Duodenal mucosa (tissue), 2 donors: ENCODE measurements at regions not wholly inside any gene's neighbourhood (a gene's known extent, or its start where the extent isn't known, plus 50 kb on each side); places are given as distances from the start of the nearest gene placed in this dataset.

Experiments used
- H3K27ac ChIP-seq: one replicate; pipeline ENCODE4 v1.7.0; 2013; ENCODE audit warnings: low read depth, low read length
- H3K27me3 ChIP-seq, 2 donors: one replicate each; pipeline ENCODE4 v1.7.0; 2013; ENCODE audit warnings: low read length in 2 of 2, control low read depth in 1 of 2; ENCODE audit not compliant: insufficient read depth in 2 of 2, control insufficient read depth in 1 of 2
- H3K36me3 ChIP-seq, 2 donors: one replicate each; pipeline ENCODE4 v1.7.0; 2013; ENCODE audit warnings: low read length in 2 of 2, control low read depth in 1 of 2; ENCODE audit not compliant: insufficient read depth in 2 of 2, control insufficient read depth in 1 of 2
- H3K4me1 ChIP-seq, 2 donors: one replicate each; pipeline ENCODE4 v1.7.0; 2013; ENCODE audit warnings: low read length in 2 of 2, control low read depth in 1 of 2; ENCODE audit not compliant: insufficient read depth in 2 of 2, control insufficient read depth in 1 of 2
- H3K4me3 ChIP-seq, 2 donors: one replicate each; pipeline ENCODE4 v1.7.0; 2013; ENCODE audit warnings: low read length in 2 of 2, low read depth in 1 of 2
- H3K9ac ChIP-seq, 2 donors: one replicate each; pipeline ENCODE4 v1.7.0; 2013; ENCODE audit warnings: low read length in 2 of 2, low read depth in 1 of 2
- H3K9me3 ChIP-seq, 2 donors: one replicate each; pipeline ENCODE4 v1.7.0; 2013; ENCODE audit warnings: low read length in 2 of 2, control low read depth in 1 of 2; ENCODE audit not compliant: control insufficient read depth in 1 of 2

GRCh38 chr6:45742591-45742990 lies 273.1 kb downstream of the CLIC5 start:
- Histone ChIP-seq H3K9ac (no peak overlapping the region), H3K27me3 (no peaks in the 10 kb centered on the region), H3K36me3 (no peaks in the 10 kb centered on the region), H3K27ac (no peak overlapping the region), H3K9me3 (no peaks in the 10 kb centered on the region), H3K4me1 (peaks cover 6 to 14% of the 10 kb centered on the region in 2 donors), H3K4me3 (no peak overlapping the region)

GRCh38 chr6:45741437-45742171 lies 274.1 kb downstream of the CLIC5 start:
- Histone ChIP-seq H3K36me3 (no peaks in the 10 kb centered on the region), H3K9me3 (no peaks in the 10 kb centered on the region), H3K4me1 (peaks cover 7 to 14% of the 10 kb centered on the region in 2 donors), H3K9ac (no peak overlapping the region), H3K4me3 (no peak overlapping the region), H3K27me3 (no peaks in the 10 kb centered on the region), H3K27ac (no peak overlapping the region)

- Histone ChIP-seq H3K36me3 (no peaks in the 10 kb centered on the region), H3K27ac (no peak overlapping the region), H3K4me3 (no peak overlapping the region), H3K4me1 (peaks cover 7 to 14% of the 10 kb centered on the region in 2 donors), H3K9ac (no peak overlapping the region), H3K9me3 (no peaks in the 10 kb centered on the region), H3K27me3 (no peaks in the 10 kb centered on the region)
Observed at GRCh38 chr6:45739058-45739457, 276.6 kb downstream of the CLIC5 start.

GRCh38 chr6:45738057-45738455 lies 277.6 kb downstream of the CLIC5 start:
- Histone ChIP-seq H3K36me3 (no peaks in the 10 kb centered on the region), H3K27ac (no peak overlapping the region), H3K9me3 (no peaks in the 10 kb centered on the region), H3K27me3 (no peaks in the 10 kb centered on the region), H3K4me1 (peaks cover 7 to 14% of the 10 kb centered on the region in 2 donors), H3K9ac (no peak overlapping the region), H3K4me3 (no peak overlapping the region)

- Histone ChIP-seq H3K9me3 (no peaks in the 10 kb centered on the region), H3K36me3 (no peaks in the 10 kb centered on the region), H3K9ac (no peak overlapping the region), H3K4me1 (peaks cover 7 to 14% of the 10 kb centered on the region in 2 donors), H3K27me3 (no peaks in the 10 kb centered on the region), H3K4me3 (no peak overlapping the region), H3K27ac (no peak overlapping the region)
Observed at GRCh38 chr6:45737331-45738056, 278.2 kb downstream of the CLIC5 start.

- H3K9ac ChIP-seq = no peak overlapping the region
- no peak overlapping the region for H3K27ac ChIP-seq
- H3K4me3 ChIP-seq = no peak overlapping the region
- peaks cover 4 to 7% of the 10 kb centered on the region in 2 donors for H3K4me1 ChIP-seq
- no peaks in the 10 kb centered on the region for H3K9me3 ChIP-seq
- H3K27me3 ChIP-seq = no peaks in the 10 kb centered on the region
- H3K36me3 ChIP-seq = no peaks in the 10 kb centered on the region
Observed at GRCh38 chr6:45736134-45736533, 279.5 kb downstream of the CLIC5 start.

GRCh38 chr6:45732731-45733130 lies 282.9 kb downstream of the CLIC5 start:
- Histone ChIP-seq H3K9me3 (no peaks in the 10 kb centered on the region), H3K9ac (no peak overlapping the region), H3K36me3 (no peaks in the 10 kb centered on the region), H3K27ac (no peak overlapping the region), H3K4me3 (no peak overlapping the region), H3K4me1 (peaks cover 0 to 3% of the 10 kb centered on the region in 2 donors), H3K27me3 (no peaks in the 10 kb centered on the region)

- no peak overlapping the region for H3K4me3 ChIP-seq
- H3K36me3 ChIP-seq = no peaks in the 10 kb centered on the region
- no peaks in the 10 kb centered on the region for H3K4me1 ChIP-seq
- no peaks in the 10 kb centered on the region for H3K27me3 ChIP-seq
- H3K9me3 ChIP-seq = no peaks in the 10 kb centered on the region
- H3K9ac ChIP-seq = no peak overlapping the region
- H3K27ac ChIP-seq = no peak overlapping the region
Observed at GRCh38 chr6:45730232-45730631, 285.4 kb downstream of the CLIC5 start.

GRCh38 chr6:45728674-45729073 lies 287.0 kb downstream of the CLIC5 start:
- H3K4me1 ChIP-seq = no peaks in the 10 kb centered on the region
- H3K27me3 ChIP-seq = no peaks in the 10 kb centered on the region
- H3K9me3 ChIP-seq = no peaks in the 10 kb centered on the region
- no peak overlapping the region for H3K9ac ChIP-seq
- H3K27ac ChIP-seq = no peak overlapping the region
- no peak overlapping the region for H3K4me3 ChIP-seq
- no peaks in the 10 kb centered on the region for H3K36me3 ChIP-seq

- Histone ChIP-seq H3K9ac (no peak overlapping the region), H3K4me3 (no peak overlapping the region), H3K9me3 (no peaks in the 10 kb centered on the region), H3K4me1 (no peaks in the 10 kb centered on the region), H3K27ac (no peak overlapping the region), H3K36me3 (no peaks in the 10 kb centered on the region), H3K27me3 (no peaks in the 10 kb centered on the region)
Observed at GRCh38 chr6:45727819-45728449, 287.7 kb downstream of the CLIC5 start.
